ENCODE measurements at regions not wholly inside any gene's neighbourhood (a gene's known extent, or its start where the extent isn't known, plus 50 kb on each side); places are given as distances from the start of the nearest gene placed in this dataset.
A peak's percentile ranks its signal among the peaks of the same experiment; 100 is the strongest.

DNA sequence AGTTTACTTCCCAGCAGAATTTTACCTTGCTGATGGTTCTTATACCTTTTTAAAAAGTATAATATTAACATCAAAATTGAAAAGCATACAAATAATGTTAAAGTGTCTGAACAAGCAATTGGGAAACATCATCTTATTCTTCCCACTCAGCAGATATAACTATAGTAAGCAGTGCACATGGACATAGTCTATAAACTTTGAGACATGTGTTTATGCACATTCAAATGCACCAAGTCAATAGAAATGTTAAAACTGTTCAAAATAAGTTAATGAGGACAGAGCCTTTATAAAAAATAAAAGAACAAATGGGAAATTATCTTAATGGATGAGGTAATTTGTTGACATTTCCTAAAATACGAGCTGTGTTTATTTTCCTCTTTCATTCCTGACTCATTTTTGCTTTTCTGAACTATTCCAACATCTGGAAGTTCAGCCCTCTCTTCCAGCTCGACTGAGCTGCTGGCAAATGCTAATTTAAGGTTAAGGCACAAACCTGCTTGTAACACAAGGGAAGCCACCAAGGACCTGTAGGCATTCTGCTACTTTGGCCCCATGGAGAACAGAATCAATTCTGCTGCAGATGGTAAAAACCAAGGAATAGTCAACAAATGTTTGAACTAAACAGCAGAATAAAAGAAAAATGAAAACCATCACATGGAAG, 110.3 kb upstream of the MAP3K4 start:
- POLR2A ChIA-PET = no interaction called here

DNA sequence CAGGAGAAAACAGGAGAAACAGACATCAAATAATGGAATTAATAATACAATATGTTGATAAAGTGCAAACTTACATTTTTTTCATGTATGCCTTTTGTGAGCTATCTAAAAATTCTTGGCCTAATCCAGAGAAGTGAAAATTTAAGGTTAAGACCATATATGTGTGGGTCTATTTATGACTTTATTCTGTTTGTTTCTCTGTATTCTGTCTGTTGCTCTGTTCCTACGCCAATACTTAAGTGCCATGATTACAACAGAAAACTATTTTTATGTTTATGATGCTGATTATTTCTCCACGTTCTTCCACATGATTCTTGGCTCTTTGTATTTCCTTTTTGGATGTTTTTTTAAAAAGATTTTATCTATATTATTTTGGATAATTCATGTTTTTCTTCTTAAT, 109.6 kb upstream of the MAP3K4 start:
- H3K36me3 ChIP-seq (replicated peaks in 1 of 2; ENCODE audit: control insufficient read depth in 1 of 2, insufficient read depth in 2 of 2, low read length in 2 of 2) = no peaks in the 10 kb centered on the region
- H3K27me3 ChIP-seq (ENCODE audit: control insufficient read depth in 1 of 2, insufficient read depth in 2 of 2, low read length in 2 of 2) = no peaks in the 10 kb centered on the region
- H3K4me1 ChIP-seq (ENCODE audit: insufficient read depth, low read length) = no peaks in the 10 kb centered on the region
- H3K4me2 ChIP-seq (ENCODE audit: low read depth, low read length) = no peak overlapping the region
- WGBS (ENCODE audit: low lambda C conversion rate) = 27% methylated on average over 2 of the region's 2 CpGs
- no peak overlapping the region for H3K9ac ChIP-seq (ENCODE audit: insufficient read depth, low read depth, low read length)
- no peak for FAIRE-seq
- H3K79me2 ChIP-seq (ENCODE audit: insufficient read depth, low read length) = no peaks in the 10 kb centered on the region
- in situ Hi-C loops (cut with HindIII; ENCODE audit: extremely low pct_ligation_motif_present, low pct_unique_long_range_greater_than_20kb) = no loop called here
- ChIA-PET CTCF (ENCODE audit: low intra/inter-chr PET ratio, low total read pairs) (no interaction called here), POLR2A (no interaction called here)
- BruUV-seq (replicated peaks) = no TSS peak
- ATAC-seq = no peak
- H3K27ac ChIP-seq (ENCODE audit: extremely low read length, insufficient read depth, low read length) = no peak overlapping the region
- H4K20me1 ChIP-seq (ENCODE audit: insufficient read depth, low read length) = no peaks in the 10 kb centered on the region
- no peak overlapping the region for H2AFZ ChIP-seq (ENCODE audit: low read length)
- H3K9me3 ChIP-seq (ENCODE audit: low read length) = no peaks in the 10 kb centered on the region
- no peak for DNase-seq (ENCODE audit: low spot score)
- intact Hi-C loops (cut with micrococcal nuclease; ENCODE audit: unreplicated experiment) = no loop called here
- no peak overlapping the region for H3K4me3 ChIP-seq (replicated peaks in 1 of 3; ENCODE audit: insufficient read depth in 1 of 3, low read depth in 2 of 3, low read length in 3 of 3)
- TF ChIP-seq, protein P1, sequence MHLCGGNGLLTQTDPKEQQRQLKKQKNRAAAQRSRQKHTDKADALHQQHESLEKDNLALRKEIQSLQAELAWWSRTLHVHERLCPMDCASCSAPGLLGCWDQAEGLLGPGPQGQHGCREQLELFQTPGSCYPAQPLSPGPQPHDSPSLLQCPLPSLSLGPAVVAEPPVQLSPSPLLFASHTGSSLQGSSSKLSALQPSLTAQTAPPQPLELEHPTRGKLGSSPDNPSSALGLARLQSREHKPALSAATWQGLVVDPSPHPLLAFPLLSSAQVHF (CRISPR knock-in tag; IDR thresholded peaks at IDR 0.05) = no peak
- TF ChIP-seq ZKSCAN1 (IDR thresholded peaks at IDR 0.05; ENCODE audit: low read length) = no peak
- no peak for TF ChIP-seq TAF1 (CRISPR knock-in tag; IDR thresholded peaks at IDR 0.05)
- TF ChIP-seq, protein P2, sequence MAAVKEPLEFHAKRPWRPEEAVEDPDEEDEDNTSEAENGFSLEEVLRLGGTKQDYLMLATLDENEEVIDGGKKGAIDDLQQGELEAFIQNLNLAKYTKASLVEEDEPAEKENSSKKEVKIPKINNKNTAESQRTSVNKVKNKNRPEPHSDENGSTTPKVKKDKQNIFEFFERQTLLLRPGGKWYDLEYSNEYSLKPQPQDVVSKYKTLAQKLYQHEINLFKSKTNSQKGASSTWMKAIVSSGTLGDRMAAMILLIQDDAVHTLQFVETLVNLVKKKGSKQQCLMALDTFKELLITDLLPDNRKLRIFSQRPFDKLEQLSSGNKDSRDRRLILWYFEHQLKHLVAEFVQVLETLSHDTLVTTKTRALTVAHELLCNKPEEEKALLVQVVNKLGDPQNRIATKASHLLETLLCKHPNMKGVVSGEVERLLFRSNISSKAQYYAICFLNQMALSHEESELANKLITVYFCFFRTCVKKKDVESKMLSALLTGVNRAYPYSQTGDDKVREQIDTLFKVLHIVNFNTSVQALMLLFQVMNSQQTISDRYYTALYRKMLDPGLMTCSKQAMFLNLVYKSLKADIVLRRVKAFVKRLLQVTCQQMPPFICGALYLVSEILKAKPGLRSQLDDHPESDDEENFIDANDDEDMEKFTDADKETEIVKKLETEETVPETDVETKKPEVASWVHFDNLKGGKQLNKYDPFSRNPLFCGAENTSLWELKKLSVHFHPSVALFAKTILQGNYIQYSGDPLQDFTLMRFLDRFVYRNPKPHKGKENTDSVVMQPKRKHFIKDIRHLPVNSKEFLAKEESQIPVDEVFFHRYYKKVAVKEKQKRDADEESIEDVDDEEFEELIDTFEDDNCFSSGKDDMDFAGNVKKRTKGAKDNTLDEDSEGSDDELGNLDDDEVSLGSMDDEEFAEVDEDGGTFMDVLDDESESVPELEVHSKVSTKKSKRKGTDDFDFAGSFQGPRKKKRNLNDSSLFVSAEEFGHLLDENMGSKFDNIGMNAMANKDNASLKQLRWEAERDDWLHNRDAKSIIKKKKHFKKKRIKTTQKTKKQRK (IDR thresholded peaks at IDR 0.05; ENCODE audit: low read length) = no peak
- TF ChIP-seq DPF2 (CRISPR knock-in tag; IDR thresholded peaks at IDR 0.05; ENCODE audit: borderline replicate concordance, low read depth) = no peak
- TF ChIP-seq, protein P3, sequence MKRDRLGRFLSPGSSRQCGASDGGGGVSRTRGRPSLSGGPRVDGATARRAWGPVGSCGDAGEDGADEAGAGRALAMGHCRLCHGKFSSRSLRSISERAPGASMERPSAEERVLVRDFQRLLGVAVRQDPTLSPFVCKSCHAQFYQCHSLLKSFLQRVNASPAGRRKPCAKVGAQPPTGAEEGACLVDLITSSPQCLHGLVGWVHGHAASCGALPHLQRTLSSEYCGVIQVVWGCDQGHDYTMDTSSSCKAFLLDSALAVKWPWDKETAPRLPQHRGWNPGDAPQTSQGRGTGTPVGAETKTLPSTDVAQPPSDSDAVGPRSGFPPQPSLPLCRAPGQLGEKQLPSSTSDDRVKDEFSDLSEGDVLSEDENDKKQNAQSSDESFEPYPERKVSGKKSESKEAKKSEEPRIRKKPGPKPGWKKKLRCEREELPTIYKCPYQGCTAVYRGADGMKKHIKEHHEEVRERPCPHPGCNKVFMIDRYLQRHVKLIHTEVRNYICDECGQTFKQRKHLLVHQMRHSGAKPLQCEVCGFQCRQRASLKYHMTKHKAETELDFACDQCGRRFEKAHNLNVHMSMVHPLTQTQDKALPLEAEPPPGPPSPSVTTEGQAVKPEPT (CRISPR knock-in tag; IDR thresholded peaks at IDR 0.05; ENCODE audit: low read depth) = no peak
- TF ChIP-seq CHCHD3 (CRISPR knock-in tag; IDR thresholded peaks at IDR 0.05) = no peak

More for the DNA sequence above, 110.3 kb upstream of the MAP3K4 start:
- CTCF ChIA-PET (ENCODE audit: low intra/inter-chr PET ratio, low total read pairs) = no interaction called here
- BruUV-seq (replicated peaks) = no TSS peak
- in situ Hi-C loops (cut with HindIII; ENCODE audit: extremely low pct_ligation_motif_present, low pct_unique_long_range_greater_than_20kb) (no loop called here), intact Hi-C loops (cut with micrococcal nuclease; ENCODE audit: unreplicated experiment) (no loop called here)
- WGBS (ENCODE audit: low lambda C conversion rate) = 1% methylated on average over 2 of the region's 2 CpGs
- no peak for DNase-seq (ENCODE audit: low spot score)
- no peak overlapping the region for H3K9ac ChIP-seq (ENCODE audit: insufficient read depth, low read depth, low read length)
- FAIRE-seq = no peak
- H4K20me1 ChIP-seq (ENCODE audit: insufficient read depth, low read length) = no peaks in the 10 kb centered on the region
- H3K4me3 ChIP-seq (replicated peaks in 1 of 3; ENCODE audit: insufficient read depth in 1 of 3, low read depth in 2 of 3, low read length in 3 of 3) = no peak overlapping the region
- TF ChIP-seq, protein P4, sequence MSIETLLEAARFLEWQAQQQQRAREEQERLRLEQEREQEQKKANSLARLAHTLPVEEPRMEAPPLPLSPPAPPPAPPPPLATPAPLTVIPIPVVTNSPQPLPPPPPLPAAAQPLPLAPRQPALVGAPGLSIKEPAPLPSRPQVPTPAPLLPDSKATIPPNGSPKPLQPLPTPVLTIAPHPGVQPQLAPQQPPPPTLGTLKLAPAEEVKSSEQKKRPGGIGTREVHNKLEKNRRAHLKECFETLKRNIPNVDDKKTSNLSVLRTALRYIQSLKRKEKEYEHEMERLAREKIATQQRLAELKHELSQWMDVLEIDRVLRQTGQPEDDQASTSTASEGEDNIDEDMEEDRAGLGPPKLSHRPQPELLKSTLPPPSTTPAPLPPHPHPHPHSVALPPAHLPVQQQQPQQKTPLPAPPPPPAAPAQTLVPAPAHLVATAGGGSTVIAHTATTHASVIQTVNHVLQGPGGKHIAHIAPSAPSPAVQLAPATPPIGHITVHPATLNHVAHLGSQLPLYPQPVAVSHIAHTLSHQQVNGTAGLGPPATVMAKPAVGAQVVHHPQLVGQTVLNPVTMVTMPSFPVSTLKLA (IDR thresholded peaks at IDR 0.05) = peak; percentile 23; the same call in 1 of the 2 replicates
- TF ChIP-seq ZNF264 (CRISPR knock-in tag; IDR thresholded peaks at IDR 0.05) = no peak
- no peak overlapping the region for H3K27ac ChIP-seq (ENCODE audit: extremely low read length, insufficient read depth, low read length)
- no peaks in the 10 kb centered on the region for H3K79me2 ChIP-seq (ENCODE audit: insufficient read depth, low read length)
- no peaks in the 10 kb centered on the region for H3K27me3 ChIP-seq (ENCODE audit: control insufficient read depth in 1 of 2, insufficient read depth in 2 of 2, low read length in 2 of 2)
- no peaks in the 10 kb centered on the region for H3K36me3 ChIP-seq (replicated peaks in 1 of 2; ENCODE audit: control insufficient read depth in 1 of 2, insufficient read depth in 2 of 2, low read length in 2 of 2)
- no peaks in the 10 kb centered on the region for H3K9me3 ChIP-seq (ENCODE audit: low read length)
- no peak overlapping the region for H3K4me2 ChIP-seq (ENCODE audit: low read depth, low read length)
- no peaks in the 10 kb centered on the region for H3K4me1 ChIP-seq (ENCODE audit: insufficient read depth, low read length)
- H2AFZ ChIP-seq (ENCODE audit: low read length) = no peak overlapping the region
- no peak for ATAC-seq

Data from HepG2 (cell line).